COLO829 (cell line): ENCODE measurements at regions not wholly inside any gene's neighbourhood (a gene's known extent, or its start where the extent isn't known, plus 50 kb on each side); places are given as distances from the start of the nearest gene placed in this dataset.
"Not testable (repeated sequence)": the region's sequence is repeated elsewhere in the genome, so short reads cannot be mapped to it uniquely, and the experiment has no call there.

Source experiments
- DNase-seq: peaks from one replicate; pipeline ENCODE4 v3.0.0; 2012; ENCODE audit warnings: low spot score

DNA sequence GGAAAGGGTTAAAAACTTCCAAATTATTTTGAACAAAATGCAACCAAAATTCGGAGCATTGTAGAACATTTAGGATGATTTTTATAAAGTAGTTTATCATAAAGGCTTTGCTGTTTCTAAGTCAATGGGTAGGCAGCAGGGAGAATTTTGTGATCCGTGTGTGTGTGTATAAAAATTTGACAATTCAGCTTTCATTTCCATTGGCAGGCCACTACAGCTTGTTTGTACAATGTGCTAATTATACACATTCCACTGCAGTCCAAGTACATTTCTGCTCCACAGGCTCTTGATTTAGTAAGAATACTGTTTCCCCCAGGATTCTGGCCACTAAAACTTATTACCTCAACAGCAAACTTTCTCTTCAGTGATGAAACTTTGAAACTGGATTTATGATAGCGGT lies 71.8 kb upstream of the LTBP1 start:
- no peak for DNase-seq

DNA sequence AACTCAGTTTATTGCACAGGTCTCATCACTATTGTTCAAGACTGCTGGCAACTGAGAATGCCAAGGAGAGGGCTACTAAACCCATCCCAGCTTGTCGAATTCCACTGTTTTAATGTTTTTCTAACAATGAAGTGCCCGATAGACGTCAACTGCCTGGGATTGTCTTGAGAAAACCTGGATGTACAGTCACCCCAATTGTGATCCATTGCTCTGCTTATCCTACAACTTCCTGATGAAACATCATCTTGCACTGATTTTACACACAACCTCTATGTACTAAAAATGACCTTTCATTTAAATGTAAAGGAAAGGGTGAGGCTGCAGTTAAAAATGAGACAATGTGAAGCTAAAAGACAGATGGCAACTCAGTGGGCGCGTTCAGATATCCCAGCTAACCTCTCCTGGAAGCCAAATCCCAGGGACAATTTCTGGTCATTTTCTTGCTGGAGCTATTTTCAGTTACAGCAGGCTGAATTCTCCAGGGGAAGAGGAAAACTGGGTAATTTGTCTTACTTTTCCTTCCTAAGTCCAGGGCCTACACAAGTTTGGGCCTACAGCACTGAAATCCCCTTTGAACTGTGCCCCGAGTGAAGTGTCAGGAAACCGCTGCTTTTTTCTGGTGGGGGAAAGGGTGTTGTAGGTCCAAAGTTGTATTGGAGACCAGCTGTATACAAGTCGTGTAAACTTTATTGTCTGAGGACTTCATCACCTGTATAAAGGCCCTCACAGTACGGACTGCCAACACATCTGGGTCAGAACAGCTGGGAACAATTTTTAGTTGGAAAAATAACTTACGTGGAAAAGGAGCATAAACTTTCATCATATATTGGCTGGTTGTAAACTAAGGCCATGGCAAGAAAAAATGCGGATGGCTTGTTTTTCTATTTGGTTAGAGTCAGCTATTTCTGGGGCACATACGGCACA lies 68.9 kb upstream of the LTBP1 start:
- no peak for DNase-seq

- DNase-seq: not testable (repeated sequence)
Observed at GRCh38 chr2:32879943-32880342, 66.8 kb upstream of the LTBP1 start.

- DNase-seq: peak; percentile 65
Observed at GRCh38 chr2:32882816-32883810, 63.6 kb upstream of the LTBP1 start.

DNA sequence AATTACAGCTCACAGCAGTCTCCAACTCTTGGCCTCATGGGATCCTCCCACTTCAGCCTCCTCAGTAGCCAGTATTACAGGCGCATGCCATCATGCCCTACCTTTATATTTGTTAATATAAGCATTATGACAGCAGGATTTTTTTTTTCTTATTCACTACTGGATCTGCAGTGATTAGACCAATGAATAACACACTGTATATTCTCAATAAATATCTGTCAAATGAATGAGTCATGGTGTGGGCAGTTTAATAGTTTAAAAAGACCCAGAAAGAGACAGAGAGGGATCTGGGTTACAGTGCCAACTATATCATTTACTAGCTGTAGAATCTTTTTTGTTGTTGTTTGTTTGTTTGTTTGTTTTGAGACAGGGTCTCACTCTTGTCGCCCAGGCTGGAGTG lies 62.4 kb upstream of the LTBP1 start:
- peak; percentile 19 for DNase-seq

DNA sequence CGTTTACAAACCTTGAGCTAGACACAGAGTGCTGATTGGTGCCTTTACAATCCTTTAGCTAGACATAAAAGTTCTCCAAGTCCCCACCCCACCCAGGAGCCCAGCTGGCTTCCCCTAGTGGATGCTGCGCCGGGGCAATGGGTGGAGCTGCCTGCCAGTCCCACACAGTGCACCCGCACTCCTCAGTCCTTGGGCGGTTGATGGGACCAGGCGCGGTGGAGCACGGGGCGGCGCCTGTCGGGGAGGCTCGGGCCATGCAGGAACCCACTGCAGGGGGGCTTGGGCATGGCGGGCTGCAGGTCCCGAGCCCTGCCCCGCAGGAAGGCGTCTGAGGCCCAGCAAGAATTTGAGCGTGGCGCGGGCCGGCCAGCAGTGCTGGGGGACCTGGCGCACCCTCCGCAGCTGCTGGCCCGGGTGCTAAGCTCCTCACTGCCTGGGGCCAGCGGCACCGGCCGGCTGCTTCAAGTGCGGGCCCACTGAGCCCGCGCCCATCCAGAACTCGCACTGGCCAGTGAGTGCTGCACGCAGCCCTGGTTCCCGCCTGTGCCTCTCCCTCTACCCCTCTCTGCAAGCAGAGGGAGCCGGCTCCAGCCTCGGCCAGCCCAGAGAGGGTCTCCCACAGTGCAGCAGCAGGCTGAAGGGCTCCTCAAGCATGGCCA lies 60.2 kb upstream of the LTBP1 start:
- not testable (repeated sequence) for DNase-seq

- DNase-seq: no peak
Observed at GRCh38 chr2:32887125-32887524, 59.6 kb upstream of the LTBP1 start.

DNA sequence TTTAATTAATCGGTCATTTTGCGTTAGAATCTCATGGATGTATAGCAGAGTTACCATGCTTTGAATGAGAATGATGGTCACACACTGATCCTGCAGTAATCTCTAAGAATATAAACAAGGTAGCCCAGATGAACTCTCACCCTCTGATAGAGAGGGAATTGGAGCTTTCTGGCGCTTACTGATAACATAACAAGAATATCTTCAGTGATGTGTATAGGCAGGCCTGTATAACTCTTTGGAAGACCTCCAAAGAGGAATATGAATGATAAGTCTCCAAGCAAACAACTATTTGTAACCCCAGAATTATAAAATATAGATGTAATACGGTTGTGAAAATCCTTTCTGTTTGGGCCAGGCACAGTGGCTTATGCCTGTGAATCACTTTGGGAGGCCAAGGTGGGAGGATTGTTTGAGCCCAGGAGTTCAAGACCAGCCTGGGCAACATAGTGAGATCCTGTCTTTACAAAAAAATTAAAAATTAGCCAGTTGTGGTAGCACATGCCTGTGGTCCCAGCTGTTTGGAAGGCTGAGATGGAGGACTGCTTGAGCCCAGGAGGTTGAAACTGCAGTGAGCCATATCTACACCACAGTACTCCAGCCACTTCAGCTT lies 52.5 kb upstream of the LTBP1 start:
- no peak for DNase-seq

DNA sequence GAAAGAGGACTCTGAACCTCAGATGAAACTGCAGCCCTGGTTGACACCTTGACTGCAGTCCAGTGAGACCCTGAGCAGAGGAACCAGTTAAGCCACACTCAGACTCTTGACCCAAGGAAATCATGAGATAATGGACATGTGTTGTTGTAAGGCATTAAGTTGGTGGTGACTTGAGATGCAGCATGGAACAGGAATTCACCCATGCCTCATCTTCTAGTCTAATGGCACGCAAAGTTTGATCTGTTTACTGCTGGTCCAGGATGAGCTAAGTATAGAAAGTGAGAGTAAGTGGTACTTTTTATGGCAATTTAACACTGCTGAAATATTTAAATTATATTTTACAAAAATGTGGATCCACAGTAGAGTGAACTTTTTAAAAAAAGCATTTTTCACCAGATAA lies 51.3 kb upstream of the LTBP1 start:
- DNase-seq: no peak
